HEK293 (cell line): ENCODE measurements at regions not wholly inside any gene's neighbourhood (a gene's known extent, or its start where the extent isn't known, plus 50 kb on each side); places are given as distances from the start of the nearest gene placed in this dataset.

ENCODE experiments used
- EGR2 ChIP-seq: fragments of 450-650 bp; formaldehyde crosslinking; IDR thresholded peaks from 2 replicates; pipeline ENCODE4 v1.5.1; 2016; ENCODE audit warnings: low read depth, missing biosample characterization, missing genetic modification characterization
- FEZF1 ChIP-seq: fragments of 450-650 bp; formaldehyde crosslinking; IDR thresholded peaks from 2 replicates; pipeline ENCODE4 v1.5.1; 2016; ENCODE audit warnings: missing biosample characterization, missing genetic modification characterization
- GLIS1 ChIP-seq: fragments of 450-650 bp; formaldehyde crosslinking; IDR thresholded peaks from 2 replicates; pipeline ENCODE4 v1.5.1; 2016; ENCODE audit warnings: missing biosample characterization, missing genetic modification characterization
- MEIS1 ChIP-seq: sonication (generic); formaldehyde crosslinking; IDR thresholded peaks from 2 replicates; pipeline ENCODE4 v1.8.1; 2022; ENCODE audit warnings: missing genetic modification reagents, mild to moderate bottlenecking, borderline replicate concordance
- OSR2 ChIP-seq: fragments of 450-650 bp; formaldehyde crosslinking; IDR thresholded peaks from 2 replicates; pipeline ENCODE4 v1.5.1; 2016; ENCODE audit warnings: missing biosample characterization, missing genetic modification characterization
- SALL2 ChIP-seq: fragments of 450-650 bp; formaldehyde crosslinking; IDR thresholded peaks from 2 replicates; pipeline ENCODE4 v1.5.0; 2017; ENCODE audit warnings: missing biosample characterization, mild to moderate bottlenecking, missing genetic modification characterization, borderline replicate concordance
- SP2 ChIP-seq: fragments of 450-650 bp; formaldehyde crosslinking; IDR thresholded peaks from 2 replicates; pipeline ENCODE4 v1.5.1; 2016; ENCODE audit warnings: missing biosample characterization, missing genetic modification characterization
- SP3 ChIP-seq: fragments of 450-650 bp; formaldehyde crosslinking; IDR thresholded peaks from 2 replicates; pipeline ENCODE4 v1.5.1; 2016; ENCODE audit warnings: missing biosample characterization, missing genetic modification characterization
- WT1 ChIP-seq: fragments of 450-650 bp; formaldehyde crosslinking; IDR thresholded peaks from 2 replicates; pipeline ENCODE4 v1.5.1; 2016; ENCODE audit warnings: missing biosample characterization, missing genetic modification characterization
- ZBTB21 ChIP-seq: fragments of 450-650 bp; formaldehyde crosslinking; IDR thresholded peaks from 2 replicates; pipeline ENCODE4 v1.5.1; 2017; ENCODE audit warnings: missing biosample characterization, missing genetic modification characterization
- ZEB2 ChIP-seq: fragments of 450-650 bp; formaldehyde crosslinking; IDR thresholded peaks from 2 replicates; pipeline ENCODE4 v1.5.1; 2016; ENCODE audit warnings: missing biosample characterization, missing genetic modification characterization
- ZFP69B ChIP-seq: fragments of 450-650 bp; formaldehyde crosslinking; IDR thresholded peaks from 2 replicates; pipeline ENCODE4 v1.5.1; 2016; ENCODE audit warnings: missing biosample characterization, missing genetic modification characterization
- ZNF133 ChIP-seq: fragments of 450-650 bp; formaldehyde crosslinking; IDR thresholded peaks from 2 replicates; pipeline ENCODE4 v1.5.1; 2016; ENCODE audit warnings: missing biosample characterization, missing genetic modification characterization
- ZNF239 ChIP-seq: fragments of 450-650 bp; formaldehyde crosslinking; IDR thresholded peaks from 2 replicates; pipeline ENCODE4 v1.5.1; 2016; ENCODE audit warnings: missing biosample characterization, missing genetic modification characterization
- ZNF266 ChIP-seq: fragments of 450-650 bp; formaldehyde crosslinking; IDR thresholded peaks from 2 replicates; pipeline ENCODE4 v1.5.1; 2016; ENCODE audit warnings: missing biosample characterization, missing genetic modification characterization, low read depth
- ZNF341 ChIP-seq: fragments of 450-650 bp; formaldehyde crosslinking; IDR thresholded peaks from 2 replicates; pipeline ENCODE4; 2016; ENCODE audit warnings: low read depth, missing biosample characterization, missing genetic modification characterization
- ZNF366 ChIP-seq: fragments of 450-650 bp; formaldehyde crosslinking; conservative IDR thresholded peaks from 2 replicates; pipeline ENCODE4 v1.5.1; 2016; ENCODE audit warnings: missing biosample characterization, missing genetic modification characterization
- ZNF391 ChIP-seq: fragments of 450-650 bp; formaldehyde crosslinking; IDR thresholded peaks from 2 replicates; pipeline ENCODE4 v1.5.1; 2016; ENCODE audit warnings: low read depth, missing biosample characterization, missing genetic modification characterization, borderline replicate concordance
- ZNF48 ChIP-seq: fragments of 450-650 bp; formaldehyde crosslinking; IDR thresholded peaks from 2 replicates; pipeline ENCODE4 v1.5.1; 2016; ENCODE audit warnings: missing biosample characterization, missing genetic modification characterization
- ZNF600 ChIP-seq: fragments of 450-650 bp; formaldehyde crosslinking; IDR thresholded peaks from 2 replicates; pipeline ENCODE4 v1.5.1; 2016; ENCODE audit warnings: missing biosample characterization, missing genetic modification characterization
- ZNF621 ChIP-seq: fragments of 450-650 bp; formaldehyde crosslinking; IDR thresholded peaks from 2 replicates; pipeline ENCODE4 v1.5.1; 2017; ENCODE audit warnings: missing biosample characterization, missing genetic modification characterization
- ZNF658 ChIP-seq: fragments of 450-650 bp; formaldehyde crosslinking; IDR thresholded peaks from 2 replicates; pipeline ENCODE4; 2016; ENCODE audit warnings: missing biosample characterization, missing genetic modification characterization
- ZNF660 ChIP-seq: fragments of 450-650 bp; IDR thresholded peaks from 2 replicates; pipeline ENCODE4 v1.5.1; 2018; ENCODE audit warnings: missing biosample characterization, mild to moderate bottlenecking, missing genetic modification characterization
- ZNF76 ChIP-seq: fragments of 450-650 bp; formaldehyde crosslinking; IDR thresholded peaks from 2 replicates; pipeline ENCODE4; 2016; ENCODE audit warnings: low read depth, missing biosample characterization, missing genetic modification characterization, borderline replicate concordance
- ZNF792 ChIP-seq: fragments of 450-650 bp; formaldehyde crosslinking; IDR thresholded peaks from 2 replicates; pipeline ENCODE4 v1.5.1; 2016; ENCODE audit warnings: missing biosample characterization, missing genetic modification characterization
- ZSCAN16 ChIP-seq: fragments of 450-650 bp; formaldehyde crosslinking; IDR thresholded peaks from 2 replicates; pipeline ENCODE4 v1.5.1; 2016; ENCODE audit warnings: missing biosample characterization, missing genetic modification characterization
- ZSCAN23 ChIP-seq: fragments of 450-650 bp; formaldehyde crosslinking; IDR thresholded peaks from 2 replicates; pipeline ENCODE4 v1.5.1; 2016; ENCODE audit warnings: missing biosample characterization, missing genetic modification characterization
- TF ChIP-seq, protein P1 (sequence below): fragments of 450-650 bp; formaldehyde crosslinking; IDR thresholded peaks from 2 replicates; pipeline ENCODE4 v1.5.1; 2016; ENCODE audit warnings: missing biosample characterization, missing genetic modification characterization
- TF ChIP-seq, protein P2 (sequence below): fragments of 450-650 bp; formaldehyde crosslinking; IDR thresholded peaks from 2 replicates; pipeline ENCODE4 v1.5.1; 2016; ENCODE audit warnings: missing biosample characterization, missing genetic modification characterization
- TF ChIP-seq, protein P3 (sequence below): fragments of 450-650 bp; formaldehyde crosslinking; IDR thresholded peaks from 2 replicates; pipeline ENCODE4 v1.5.1; 2017; ENCODE audit warnings: missing biosample characterization, missing genetic modification characterization
- TF ChIP-seq, protein P4 (sequence below): fragments of 450-650 bp; formaldehyde crosslinking; IDR thresholded peaks from 2 replicates; pipeline ENCODE4 v1.5.1; 2017; ENCODE audit warnings: missing biosample characterization, missing genetic modification characterization
- TF ChIP-seq, protein P5 (sequence below): fragments of 450-650 bp; formaldehyde crosslinking; IDR thresholded peaks from 2 replicates; pipeline ENCODE4 v1.5.1; 2016; ENCODE audit warnings: missing biosample characterization, missing genetic modification characterization

DNA sequence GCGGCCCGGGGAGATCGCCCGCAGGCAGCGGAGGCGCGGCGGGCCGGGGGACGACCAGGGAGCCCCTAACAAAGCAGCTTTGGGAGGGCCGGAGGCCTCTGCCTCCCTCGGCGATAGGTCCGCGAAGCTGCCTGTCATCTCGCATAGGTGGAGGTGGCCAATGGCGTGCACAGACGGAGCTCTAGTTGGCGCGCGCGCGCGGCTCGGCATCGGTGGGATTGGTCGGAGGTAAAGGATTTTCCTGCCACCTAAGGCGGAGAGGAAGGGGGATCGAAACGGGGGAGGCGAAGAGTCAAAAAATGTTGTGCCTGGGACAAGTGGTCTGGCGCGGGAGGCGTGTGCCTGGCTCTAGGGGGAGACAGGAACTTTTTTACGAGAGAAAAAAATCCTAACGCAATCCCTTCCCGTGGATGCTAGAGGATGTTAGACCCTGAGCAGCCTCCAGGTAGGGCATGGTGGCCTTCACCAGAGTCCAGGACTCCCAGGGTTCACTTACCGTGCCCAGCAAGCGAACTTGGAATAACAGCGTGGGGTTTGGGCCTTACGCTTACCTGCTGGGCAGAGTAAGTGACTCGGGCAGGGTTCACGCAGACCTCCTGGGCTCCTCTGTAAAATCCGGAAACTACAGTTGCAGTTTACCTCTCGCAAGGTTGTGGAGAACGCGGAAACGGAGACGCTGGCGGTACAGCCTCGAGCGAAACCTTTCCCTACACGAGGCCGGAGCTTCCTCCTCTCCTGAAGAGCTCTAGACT is 99.9 kb upstream of the SOD1 start (continued):
- TF ChIP-seq FEZF1 (tag by site-specific recombination) = no peak
- TF ChIP-seq, protein P1, sequence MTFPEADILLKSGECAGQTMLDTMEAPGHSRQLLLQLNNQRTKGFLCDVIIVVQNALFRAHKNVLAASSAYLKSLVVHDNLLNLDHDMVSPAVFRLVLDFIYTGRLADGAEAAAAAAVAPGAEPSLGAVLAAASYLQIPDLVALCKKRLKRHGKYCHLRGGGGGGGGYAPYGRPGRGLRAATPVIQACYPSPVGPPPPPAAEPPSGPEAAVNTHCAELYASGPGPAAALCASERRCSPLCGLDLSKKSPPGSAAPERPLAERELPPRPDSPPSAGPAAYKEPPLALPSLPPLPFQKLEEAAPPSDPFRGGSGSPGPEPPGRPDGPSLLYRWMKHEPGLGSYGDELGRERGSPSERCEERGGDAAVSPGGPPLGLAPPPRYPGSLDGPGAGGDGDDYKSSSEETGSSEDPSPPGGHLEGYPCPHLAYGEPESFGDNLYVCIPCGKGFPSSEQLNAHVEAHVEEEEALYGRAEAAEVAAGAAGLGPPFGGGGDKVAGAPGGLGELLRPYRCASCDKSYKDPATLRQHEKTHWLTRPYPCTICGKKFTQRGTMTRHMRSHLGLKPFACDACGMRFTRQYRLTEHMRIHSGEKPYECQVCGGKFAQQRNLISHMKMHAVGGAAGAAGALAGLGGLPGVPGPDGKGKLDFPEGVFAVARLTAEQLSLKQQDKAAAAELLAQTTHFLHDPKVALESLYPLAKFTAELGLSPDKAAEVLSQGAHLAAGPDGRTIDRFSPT (tag by site-specific recombination) = no peak
- 0 out of 2 replicates have a peak, but pooled peaks have one; percentile 9 for TF ChIP-seq ZNF341 (tag by site-specific recombination)
- TF ChIP-seq ZNF48 (tag by site-specific recombination) = no peak
- peak; percentile 93 for TF ChIP-seq ZEB2 (tag by site-specific recombination)
- TF ChIP-seq ZNF792 (tag by site-specific recombination) = no peak
- no peak for TF ChIP-seq MEIS1
- TF ChIP-seq ZFP69B (tag by site-specific recombination) = no peak
- no peak for TF ChIP-seq ZNF133
- TF ChIP-seq, protein P2, sequence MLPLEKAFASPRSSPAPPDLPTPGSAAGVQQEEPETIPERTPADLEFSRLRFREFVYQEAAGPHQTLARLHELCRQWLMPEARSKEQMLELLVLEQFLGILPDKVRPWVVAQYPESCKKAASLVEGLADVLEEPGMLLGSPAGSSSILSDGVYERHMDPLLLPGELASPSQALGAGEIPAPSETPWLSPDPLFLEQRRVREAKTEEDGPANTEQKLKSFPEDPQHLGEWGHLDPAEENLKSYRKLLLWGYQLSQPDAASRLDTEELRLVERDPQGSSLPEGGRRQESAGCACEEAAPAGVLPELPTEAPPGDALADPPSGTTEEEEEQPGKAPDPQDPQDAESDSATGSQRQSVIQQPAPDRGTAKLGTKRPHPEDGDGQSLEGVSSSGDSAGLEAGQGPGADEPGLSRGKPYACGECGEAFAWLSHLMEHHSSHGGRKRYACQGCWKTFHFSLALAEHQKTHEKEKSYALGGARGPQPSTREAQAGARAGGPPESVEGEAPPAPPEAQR (tag by site-specific recombination) = no peak
- TF ChIP-seq ZBTB21 (tag by site-specific recombination) = peak; percentile 38; the same call in 1 of the 2 replicates
- peak; percentile 23; the same call in 1 of the 2 replicates for TF ChIP-seq OSR2
- no peak for TF ChIP-seq ZSCAN16
- TF ChIP-seq ZNF239 (tag by site-specific recombination) = no peak
- TF ChIP-seq, protein P3, sequence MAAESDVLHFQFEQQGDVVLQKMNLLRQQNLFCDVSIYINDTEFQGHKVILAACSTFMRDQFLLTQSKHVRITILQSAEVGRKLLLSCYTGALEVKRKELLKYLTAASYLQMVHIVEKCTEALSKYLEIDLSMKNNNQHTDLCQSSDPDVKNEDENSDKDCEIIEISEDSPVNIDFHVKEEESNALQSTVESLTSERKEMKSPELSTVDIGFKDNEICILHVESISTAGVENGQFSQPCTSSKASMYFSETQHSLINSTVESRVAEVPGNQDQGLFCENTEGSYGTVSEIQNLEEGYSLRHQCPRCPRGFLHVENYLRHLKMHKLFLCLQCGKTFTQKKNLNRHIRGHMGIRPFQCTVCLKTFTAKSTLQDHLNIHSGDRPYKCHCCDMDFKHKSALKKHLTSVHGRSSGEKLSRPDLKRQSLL (tag by site-specific recombination) = peak; percentile 79
- TF ChIP-seq SP2 = peak; percentile 97
- TF ChIP-seq SALL2 (tag by site-specific recombination) = no peak
- TF ChIP-seq, protein P4, sequence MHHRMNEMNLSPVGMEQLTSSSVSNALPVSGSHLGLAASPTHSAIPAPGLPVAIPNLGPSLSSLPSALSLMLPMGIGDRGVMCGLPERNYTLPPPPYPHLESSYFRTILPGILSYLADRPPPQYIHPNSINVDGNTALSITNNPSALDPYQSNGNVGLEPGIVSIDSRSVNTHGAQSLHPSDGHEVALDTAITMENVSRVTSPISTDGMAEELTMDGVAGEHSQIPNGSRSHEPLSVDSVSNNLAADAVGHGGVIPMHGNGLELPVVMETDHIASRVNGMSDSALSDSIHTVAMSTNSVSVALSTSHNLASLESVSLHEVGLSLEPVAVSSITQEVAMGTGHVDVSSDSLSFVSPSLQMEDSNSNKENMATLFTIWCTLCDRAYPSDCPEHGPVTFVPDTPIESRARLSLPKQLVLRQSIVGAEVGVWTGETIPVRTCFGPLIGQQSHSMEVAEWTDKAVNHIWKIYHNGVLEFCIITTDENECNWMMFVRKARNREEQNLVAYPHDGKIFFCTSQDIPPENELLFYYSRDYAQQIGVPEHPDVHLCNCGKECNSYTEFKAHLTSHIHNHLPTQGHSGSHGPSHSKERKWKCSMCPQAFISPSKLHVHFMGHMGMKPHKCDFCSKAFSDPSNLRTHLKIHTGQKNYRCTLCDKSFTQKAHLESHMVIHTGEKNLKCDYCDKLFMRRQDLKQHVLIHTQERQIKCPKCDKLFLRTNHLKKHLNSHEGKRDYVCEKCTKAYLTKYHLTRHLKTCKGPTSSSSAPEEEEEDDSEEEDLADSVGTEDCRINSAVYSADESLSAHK (tag by site-specific recombination) = peak; percentile 47; the same call in 1 of the 2 replicates
- TF ChIP-seq, protein P5, sequence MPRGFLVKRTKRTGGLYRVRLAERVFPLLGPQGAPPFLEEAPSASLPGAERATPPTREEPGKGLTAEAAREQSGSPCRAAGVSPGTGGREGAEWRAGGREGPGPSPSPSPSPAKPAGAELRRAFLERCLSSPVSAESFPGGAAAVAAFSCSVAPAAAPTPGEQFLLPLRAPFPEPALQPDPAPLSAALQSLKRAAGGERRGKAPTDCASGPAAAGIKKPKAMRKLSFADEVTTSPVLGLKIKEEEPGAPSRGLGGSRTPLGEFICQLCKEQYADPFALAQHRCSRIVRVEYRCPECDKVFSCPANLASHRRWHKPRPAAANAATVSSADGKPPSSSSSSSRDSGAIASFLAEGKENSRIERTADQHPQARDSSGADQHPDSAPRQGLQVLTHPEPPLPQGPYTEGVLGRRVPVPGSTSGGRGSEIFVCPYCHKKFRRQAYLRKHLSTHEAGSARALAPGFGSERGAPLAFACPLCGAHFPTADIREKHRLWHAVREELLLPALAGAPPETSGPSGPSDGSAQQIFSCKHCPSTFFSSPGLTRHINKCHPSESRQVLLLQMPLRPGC (tag by site-specific recombination) = peak; percentile 65; the same call in 1 of the 2 replicates
- TF ChIP-seq ZNF391 (tag by site-specific recombination) = peak; percentile 79
- TF ChIP-seq ZNF658 (tag by site-specific recombination) = no peak
- TF ChIP-seq ZNF660 = peak; percentile 10; the same call in 1 of the 2 replicates
- no peak for TF ChIP-seq ZNF266 (tag by site-specific recombination)
- TF ChIP-seq GLIS1 = peak; percentile 61
- no peak for TF ChIP-seq ZNF621 (tag by site-specific recombination)
- TF ChIP-seq EGR2 (tag by site-specific recombination) = 0 out of 2 replicates have a peak, but pooled peaks have one; percentile 9
- TF ChIP-seq ZNF366 (tag by site-specific recombination) = no peak
- TF ChIP-seq ZNF76 (tag by site-specific recombination) = peak; percentile 76
- peak; percentile 60; the same call in 1 of the 2 replicates for TF ChIP-seq WT1
- peak; percentile 72 for TF ChIP-seq SP3 (tag by site-specific recombination)
- TF ChIP-seq ZNF600 = peak; percentile 80
- TF ChIP-seq ZSCAN23 (tag by site-specific recombination) = peak; percentile 87; the same call in 1 of the 2 replicates
